ENCODE measurements at regions not wholly inside any gene's neighbourhood (a gene's known extent, or its start where the extent isn't known, plus 50 kb on each side); places are given as distances from the start of the nearest gene placed in this dataset.

DNA sequence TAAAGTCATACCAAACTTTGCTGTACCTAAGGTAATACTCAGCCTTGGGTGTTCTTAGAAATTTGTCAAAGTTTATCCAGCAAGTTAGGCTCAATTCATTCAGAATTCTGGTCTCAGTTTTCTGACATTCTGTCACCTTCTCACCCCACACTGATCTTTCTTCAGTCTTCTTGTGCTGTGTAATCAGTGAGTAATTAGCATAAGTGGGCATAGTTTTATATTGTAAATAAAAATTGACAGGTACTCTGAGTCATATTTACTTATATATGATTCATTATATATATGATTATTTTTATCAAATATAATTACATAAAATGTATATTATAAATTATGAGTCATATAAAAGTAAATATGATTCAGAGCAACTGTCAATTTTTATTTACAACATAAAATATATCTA lies 170.9 kb upstream of the MAGI2 start:
- no peak for TF ChIP-seq Cebpa-rat (IDR thresholded peaks at IDR 0.05)

DNA sequence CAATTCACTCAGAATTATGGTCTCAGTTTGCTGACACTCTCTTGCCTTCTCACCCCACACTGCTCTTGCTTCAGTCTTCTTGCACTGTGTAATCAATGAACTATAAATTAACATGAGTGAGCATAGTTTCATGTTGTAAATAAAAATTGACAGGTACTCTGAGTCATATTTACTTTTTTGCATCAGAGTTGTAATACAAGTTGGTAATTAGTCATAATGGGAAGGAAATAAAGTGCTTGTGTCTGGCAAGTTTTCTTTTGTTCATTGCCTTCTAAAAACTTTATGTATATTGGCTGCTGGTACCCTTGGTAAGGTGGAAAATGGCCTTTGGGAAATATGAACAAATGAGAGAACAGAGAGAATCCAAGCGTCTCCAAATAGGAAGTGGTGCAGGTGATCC lies 169.3 kb upstream of the MAGI2 start:
- H3K27me3 ChIP-seq: no peaks in the 10 kb centered on the region
- no peak overlapping the region for H3K9ac ChIP-seq
- H3K27ac ChIP-seq: no peak overlapping the region
- H3K4me2 ChIP-seq: no peak overlapping the region
- TF ChIP-seq Cebpa-rat (IDR thresholded peaks at IDR 0.05): no peak
- H3K36me3 ChIP-seq: no peaks in the 10 kb centered on the region
- H4K20me1 ChIP-seq: no peaks in the 10 kb centered on the region
- no peaks in the 10 kb centered on the region for H3K9me3 ChIP-seq
- H3K4me1 ChIP-seq: no peaks in the 10 kb centered on the region
- H3K4me3 ChIP-seq: no peak overlapping the region

More for the DNA sequence above, 170.9 kb upstream of the MAGI2 start:
- Histone ChIP-seq H3K27me3 (no peaks in the 10 kb centered on the region), H3K9me3 (no peaks in the 10 kb centered on the region), H4K20me1 (no peaks in the 10 kb centered on the region), H3K9ac (no peak overlapping the region), H3K27ac (no peak overlapping the region), H3K4me1 (no peaks in the 10 kb centered on the region), H3K4me3 (no peak overlapping the region), H3K36me3 (no peaks in the 10 kb centered on the region), H3K4me2 (no peak overlapping the region)

DNA sequence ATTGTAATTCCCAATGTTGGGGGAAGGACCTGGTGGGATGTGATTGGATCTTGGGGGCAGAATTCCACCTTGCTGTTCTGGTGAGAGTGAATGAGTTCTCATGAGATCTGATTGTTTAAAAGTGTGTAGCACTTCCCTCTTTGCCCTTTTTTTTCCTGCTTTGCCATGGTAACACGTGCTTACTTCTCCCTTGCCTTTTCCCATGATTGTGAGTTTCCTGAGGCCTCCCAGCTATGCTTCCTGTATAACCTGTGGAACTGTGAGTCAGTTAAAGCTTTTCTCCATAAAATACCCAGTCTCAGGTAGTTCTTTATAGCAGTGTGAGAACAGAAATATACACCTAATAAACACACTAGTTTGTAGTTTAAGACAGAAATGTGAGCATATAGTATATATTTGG lies 166.8 kb upstream of the MAGI2 start:
- peaks cover 7% of the 10 kb centered on the region for H3K9me3 ChIP-seq
- no peak overlapping the region for H3K4me3 ChIP-seq
- no peak overlapping the region for H3K4me2 ChIP-seq
- H3K36me3 ChIP-seq: no peaks in the 10 kb centered on the region
- no peak overlapping the region for H3K9ac ChIP-seq
- no peak for TF ChIP-seq Cebpa-rat (IDR thresholded peaks at IDR 0.05)
- H4K20me1 ChIP-seq: no peaks in the 10 kb centered on the region
- H3K27ac ChIP-seq: no peak overlapping the region
- H3K4me1 ChIP-seq: no peaks in the 10 kb centered on the region
- no peaks in the 10 kb centered on the region for H3K27me3 ChIP-seq

DNA sequence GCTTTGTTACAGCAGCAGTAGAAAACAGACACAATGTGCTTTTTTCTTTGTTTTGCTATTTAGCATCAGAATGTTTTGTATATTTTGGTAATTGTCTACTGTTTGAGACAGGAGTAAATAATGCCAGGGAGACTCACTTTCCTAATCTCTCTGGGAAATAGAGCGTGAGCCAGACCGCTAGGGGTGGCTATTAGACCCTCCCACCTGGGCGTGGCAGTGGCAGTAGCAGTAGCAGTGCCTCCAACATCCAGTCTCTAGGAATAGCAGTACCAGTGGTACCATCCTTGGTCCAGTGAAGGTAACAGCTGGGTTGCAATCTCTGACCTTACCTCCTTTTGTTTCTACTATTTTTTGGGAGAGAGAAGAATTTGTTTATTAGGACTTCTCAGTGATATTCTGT lies 165.7 kb upstream of the MAGI2 start:
- H3K4me1 ChIP-seq: no peaks in the 10 kb centered on the region
- TF ChIP-seq Cebpa-rat (IDR thresholded peaks at IDR 0.05): no peak
- no peak overlapping the region for H3K27ac ChIP-seq
- H3K36me3 ChIP-seq: no peaks in the 10 kb centered on the region
- H3K4me3 ChIP-seq: no peak overlapping the region
- H3K9me3 ChIP-seq: peaks cover 7% of the 10 kb centered on the region
- H3K9ac ChIP-seq: no peak overlapping the region
- H4K20me1 ChIP-seq: no peaks in the 10 kb centered on the region
- no peak overlapping the region for H3K4me2 ChIP-seq
- H3K27me3 ChIP-seq: no peaks in the 10 kb centered on the region

DNA sequence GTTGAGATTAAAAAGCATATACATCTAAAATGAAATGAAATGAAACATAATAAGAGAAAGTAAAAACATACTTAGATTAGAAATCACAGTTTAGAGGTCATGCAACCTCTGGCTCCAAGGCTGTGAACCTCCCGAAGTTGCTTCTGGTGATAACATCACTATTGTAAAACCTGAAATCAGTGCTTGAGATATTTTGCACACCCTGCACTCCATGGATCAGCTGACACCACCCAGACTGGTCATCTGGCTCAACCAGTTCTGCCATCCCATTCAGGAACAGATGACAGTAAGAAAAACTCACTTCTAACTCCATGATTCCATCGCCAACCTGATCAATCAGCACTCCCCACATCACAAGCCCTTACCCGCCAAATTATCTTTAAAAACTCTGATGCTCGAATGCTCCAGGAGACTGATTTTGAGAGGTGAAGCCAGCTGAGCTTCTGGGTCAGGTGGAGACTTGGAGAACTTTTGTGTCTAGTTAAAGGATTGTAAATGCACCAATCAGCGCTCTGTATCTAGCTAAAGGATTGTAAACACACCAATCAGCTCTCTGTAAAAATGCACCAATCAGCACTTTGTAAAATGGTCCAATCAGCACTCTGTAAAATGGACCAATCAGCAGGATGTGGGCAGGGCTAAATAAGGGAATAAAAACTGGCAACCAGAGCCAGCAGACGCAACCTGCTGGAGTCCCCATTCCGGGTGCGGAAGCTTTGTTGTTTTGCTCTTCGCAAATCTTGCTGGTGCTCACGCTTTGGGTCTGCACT lies 162.6 kb upstream of the MAGI2 start:
- H3K4me1 ChIP-seq: no peaks in the 10 kb centered on the region
- no peak overlapping the region for H3K4me3 ChIP-seq
- H3K9me3 ChIP-seq: peaks cover 7% of the 10 kb centered on the region
- H3K4me2 ChIP-seq: no peak overlapping the region
- no peak overlapping the region for H3K27ac ChIP-seq
- H3K27me3 ChIP-seq: no peaks in the 10 kb centered on the region
- no peak overlapping the region for H3K9ac ChIP-seq
- H4K20me1 ChIP-seq: no peaks in the 10 kb centered on the region
- H3K36me3 ChIP-seq: no peaks in the 10 kb centered on the region
- no peak for TF ChIP-seq Cebpa-rat (IDR thresholded peaks at IDR 0.05)

DNA sequence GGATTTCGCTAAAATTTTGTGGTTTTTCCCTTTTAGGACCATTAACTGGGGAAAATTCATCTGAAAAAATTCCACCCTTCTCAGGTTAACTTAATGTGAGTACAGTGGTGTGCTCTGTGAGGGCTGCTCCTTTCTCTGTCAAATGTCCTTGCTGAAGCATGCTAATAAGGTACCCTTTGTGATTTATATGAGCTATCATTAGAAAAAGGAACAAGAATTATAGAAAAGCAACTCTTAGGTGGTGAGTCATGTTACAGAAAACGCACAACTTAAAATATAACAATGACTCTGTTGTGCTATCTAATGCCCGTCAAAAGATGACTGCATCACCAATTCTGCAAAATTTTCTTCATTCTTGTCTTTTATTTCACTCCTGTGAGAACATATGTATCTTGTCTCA lies 162.0 kb upstream of the MAGI2 start:
- TF ChIP-seq Cebpa-rat (IDR thresholded peaks at IDR 0.05): no peak
- Histone ChIP-seq H3K27me3 (no peaks in the 10 kb centered on the region), H3K9me3 (peaks cover 7% of the 10 kb centered on the region), H3K4me2 (no peak overlapping the region), H4K20me1 (no peaks in the 10 kb centered on the region), H3K27ac (no peak overlapping the region), H3K9ac (no peak overlapping the region), H3K4me3 (no peak overlapping the region), H3K36me3 (no peaks in the 10 kb centered on the region), H3K4me1 (no peaks in the 10 kb centered on the region)

DNA sequence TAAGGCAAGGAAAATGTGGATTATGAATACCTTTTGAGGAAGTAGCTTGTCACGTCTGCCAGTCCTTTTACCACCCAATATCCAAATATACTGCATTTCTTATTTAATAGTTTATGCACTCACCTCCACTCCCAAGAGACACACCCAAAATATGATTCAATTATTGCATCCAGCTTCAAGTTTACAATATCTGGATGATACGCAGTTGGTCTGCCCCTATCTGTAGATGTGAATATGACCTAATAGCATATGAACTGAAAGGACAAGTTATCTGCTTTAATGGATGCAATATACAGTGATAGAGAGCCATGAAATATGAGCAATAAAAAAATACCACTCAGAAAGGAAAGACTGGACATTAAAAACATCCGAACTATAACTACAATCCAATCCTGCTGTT lies 159.4 kb upstream of the MAGI2 start:
- Histone ChIP-seq H3K4me1 (no peaks in the 10 kb centered on the region), H3K27ac (no peak overlapping the region), H3K27me3 (no peaks in the 10 kb centered on the region), H3K4me2 (no peak overlapping the region), H3K36me3 (no peaks in the 10 kb centered on the region), H3K9ac (no peak overlapping the region), H3K4me3 (no peak overlapping the region), H3K9me3 (peaks cover 7% of the 10 kb centered on the region), H4K20me1 (no peaks in the 10 kb centered on the region)
- TF ChIP-seq Cebpa-rat (IDR thresholded peaks at IDR 0.05): no peak

DNA sequence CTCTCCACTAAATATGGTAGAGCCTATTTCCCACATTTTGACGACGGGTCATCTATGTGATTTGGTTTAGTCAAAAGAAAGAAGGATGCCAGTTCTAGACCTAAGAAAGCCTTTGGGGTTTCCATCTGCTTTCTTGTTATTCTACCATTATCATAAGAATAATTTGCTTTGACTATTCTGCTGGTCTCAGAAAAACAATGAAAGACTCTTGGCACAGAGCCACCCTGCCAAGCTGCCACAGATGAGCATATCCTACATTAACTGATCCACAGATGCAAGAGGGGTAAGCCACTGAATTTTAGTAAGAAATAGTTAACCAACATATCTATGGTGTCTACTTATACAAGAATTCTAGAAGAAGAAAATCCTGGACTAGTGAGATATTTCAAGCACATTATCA lies 158.6 kb upstream of the MAGI2 start:
- Histone ChIP-seq H3K27me3 (no peaks in the 10 kb centered on the region), H3K27ac (no peak overlapping the region), H3K4me3 (no peak overlapping the region), H3K4me1 (no peaks in the 10 kb centered on the region), H4K20me1 (no peaks in the 10 kb centered on the region), H3K9ac (no peak overlapping the region), H3K9me3 (peaks cover 7% of the 10 kb centered on the region), H3K4me2 (no peak overlapping the region), H3K36me3 (no peaks in the 10 kb centered on the region)
- no peak for TF ChIP-seq Cebpa-rat (IDR thresholded peaks at IDR 0.05)

DNA sequence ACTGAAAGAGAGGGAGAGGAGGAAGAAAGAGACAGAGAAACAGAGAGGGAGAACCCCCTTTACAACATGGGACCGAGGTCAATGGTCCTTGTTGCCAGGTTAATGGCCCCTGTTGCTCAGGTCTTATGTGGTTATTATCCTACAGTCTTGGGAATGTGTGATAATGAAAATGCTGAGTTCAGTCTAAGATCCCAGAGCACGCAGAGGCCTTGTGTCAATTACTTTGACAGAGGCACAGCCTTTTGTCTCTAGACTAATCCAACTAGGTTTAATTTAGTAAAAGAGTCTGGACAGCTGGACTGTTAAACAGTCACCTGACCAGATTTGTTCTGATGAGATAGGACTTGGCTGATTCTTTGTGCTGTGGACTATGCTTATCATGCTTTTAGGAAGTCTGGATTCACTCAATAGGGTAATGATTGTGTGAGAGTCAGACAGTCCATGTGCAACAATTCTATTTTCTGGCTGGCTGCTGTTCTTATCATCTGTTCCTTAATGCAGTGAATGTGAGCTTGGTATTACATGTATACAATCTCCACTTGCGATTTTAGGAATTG lies 157.4 kb upstream of the MAGI2 start:
- H3K27me3 ChIP-seq: no peaks in the 10 kb centered on the region
- TF ChIP-seq Cebpa-rat (IDR thresholded peaks at IDR 0.05): no peak

DNA sequence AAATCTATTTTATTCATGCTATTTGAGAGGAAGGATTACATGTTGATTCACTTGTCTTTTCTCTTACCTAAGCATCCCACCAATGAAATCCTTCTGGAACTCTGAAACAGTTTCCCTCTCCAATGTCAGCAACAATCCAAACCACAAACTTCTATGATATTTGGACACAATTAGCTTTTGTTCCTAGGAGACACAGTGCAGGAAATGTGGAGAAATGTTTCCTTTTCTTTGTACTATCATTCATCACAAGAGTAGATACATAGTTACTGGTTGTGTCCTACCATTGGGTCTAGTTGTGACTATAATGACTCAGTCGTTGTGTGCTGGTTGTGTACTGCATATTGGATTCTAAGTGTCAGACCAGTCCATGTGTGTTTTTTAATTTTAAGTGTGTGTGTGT lies 156.8 kb upstream of the MAGI2 start:
- H3K4me3 ChIP-seq: no peak overlapping the region
- no peaks in the 10 kb centered on the region for H4K20me1 ChIP-seq

More for the DNA sequence above, 157.4 kb upstream of the MAGI2 start:
- Histone ChIP-seq H3K36me3 (no peaks in the 10 kb centered on the region), H3K4me3 (no peak overlapping the region), H3K9me3 (0 out of 2 replicates have a peak, but pooled peaks cover under 1% of the 10 kb centered on the region), H3K4me2 (no peak overlapping the region), H3K4me1 (no peaks in the 10 kb centered on the region), H3K27ac (no peak overlapping the region), H4K20me1 (no peaks in the 10 kb centered on the region), H3K9ac (no peak overlapping the region)

More for the DNA sequence above, 156.8 kb upstream of the MAGI2 start:
- no peak overlapping the region for H3K27ac ChIP-seq
- H3K27me3 ChIP-seq: no peaks in the 10 kb centered on the region
- H3K9ac ChIP-seq: no peak overlapping the region
- H3K4me1 ChIP-seq: no peaks in the 10 kb centered on the region
- TF ChIP-seq Cebpa-rat (IDR thresholded peaks at IDR 0.05): no peak
- no peaks in the 10 kb centered on the region for H3K9me3 ChIP-seq
- H3K36me3 ChIP-seq: no peaks in the 10 kb centered on the region
- no peak overlapping the region for H3K4me2 ChIP-seq

Data from BLaER1 (cell line).